NB4 (cell line): ENCODE measurements at regions not wholly inside any gene's neighbourhood (a gene's known extent, or its start where the extent isn't known, plus 50 kb on each side); places are given as distances from the start of the nearest gene placed in this dataset.

ENCODE experiments used
- POLR2A ChIP-seq: IDR thresholded peaks from 2 replicates; pipeline ENCODE4 v1.6.1; 2011; ENCODE audit warnings: mild to moderate bottlenecking; ENCODE audit not compliant: insufficient read length; ENCODE audit errors: extremely low read depth
- TF ChIP-seq, protein P1 (sequence below): IDR thresholded peaks from one replicate; pipeline ENCODE4 v1.5.1; 2012; ENCODE audit warnings: low read depth, low read length

DNA sequence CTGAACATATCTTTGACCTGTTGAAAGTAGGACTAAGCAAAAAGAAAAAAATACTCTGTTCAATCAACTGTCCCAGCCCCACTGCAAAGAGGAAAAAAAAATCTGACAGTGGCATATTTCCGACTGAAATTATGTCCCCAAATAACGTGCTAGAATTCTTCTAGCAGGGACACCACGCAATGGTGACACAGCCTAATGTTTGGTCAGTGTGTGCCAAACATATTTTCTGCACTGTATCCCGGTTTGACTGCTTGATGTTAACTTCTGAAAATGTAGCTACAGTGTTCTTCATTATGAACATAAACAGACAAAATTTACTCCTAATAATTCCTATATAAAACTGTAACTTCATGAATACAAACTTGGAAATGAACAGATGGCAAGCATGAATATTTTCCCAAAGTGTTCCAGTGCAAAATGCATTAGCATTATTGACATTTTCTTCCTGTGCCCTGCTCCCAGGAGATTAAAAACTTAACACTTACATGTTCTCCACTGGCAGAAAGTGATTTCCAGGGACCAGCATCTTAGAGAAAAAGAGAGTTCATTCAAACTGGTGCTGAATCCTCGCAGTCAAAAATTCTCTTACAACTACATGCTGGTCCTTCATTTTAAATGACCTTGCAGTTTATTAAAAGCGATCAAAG is 72.4 kb upstream of the SYT1 start:
- TF ChIP-seq, protein P1, sequence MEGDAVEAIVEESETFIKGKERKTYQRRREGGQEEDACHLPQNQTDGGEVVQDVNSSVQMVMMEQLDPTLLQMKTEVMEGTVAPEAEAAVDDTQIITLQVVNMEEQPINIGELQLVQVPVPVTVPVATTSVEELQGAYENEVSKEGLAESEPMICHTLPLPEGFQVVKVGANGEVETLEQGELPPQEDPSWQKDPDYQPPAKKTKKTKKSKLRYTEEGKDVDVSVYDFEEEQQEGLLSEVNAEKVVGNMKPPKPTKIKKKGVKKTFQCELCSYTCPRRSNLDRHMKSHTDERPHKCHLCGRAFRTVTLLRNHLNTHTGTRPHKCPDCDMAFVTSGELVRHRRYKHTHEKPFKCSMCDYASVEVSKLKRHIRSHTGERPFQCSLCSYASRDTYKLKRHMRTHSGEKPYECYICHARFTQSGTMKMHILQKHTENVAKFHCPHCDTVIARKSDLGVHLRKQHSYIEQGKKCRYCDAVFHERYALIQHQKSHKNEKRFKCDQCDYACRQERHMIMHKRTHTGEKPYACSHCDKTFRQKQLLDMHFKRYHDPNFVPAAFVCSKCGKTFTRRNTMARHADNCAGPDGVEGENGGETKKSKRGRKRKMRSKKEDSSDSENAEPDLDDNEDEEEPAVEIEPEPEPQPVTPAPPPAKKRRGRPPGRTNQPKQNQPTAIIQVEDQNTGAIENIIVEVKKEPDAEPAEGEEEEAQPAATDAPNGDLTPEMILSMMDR: no peak
- TF ChIP-seq POLR2A: no peak
